GM21447 (cell line): ENCODE measurements at regions not wholly inside any gene's neighbourhood (a gene's known extent, or its start where the extent isn't known, plus 50 kb on each side); places are given as distances from the start of the nearest gene placed in this dataset.
"Not testable (repeated sequence)": the region's sequence is repeated elsewhere in the genome, so short reads cannot be mapped to it uniquely, and the experiment has no call there.

Source experiments
- ATAC-seq: cut with Tn5 transposase; IDR thresholded peaks from one replicate; pipeline ENCODE4 v1.9.1; 2021; ENCODE audit not compliant: unreplicated experiment

DNA sequence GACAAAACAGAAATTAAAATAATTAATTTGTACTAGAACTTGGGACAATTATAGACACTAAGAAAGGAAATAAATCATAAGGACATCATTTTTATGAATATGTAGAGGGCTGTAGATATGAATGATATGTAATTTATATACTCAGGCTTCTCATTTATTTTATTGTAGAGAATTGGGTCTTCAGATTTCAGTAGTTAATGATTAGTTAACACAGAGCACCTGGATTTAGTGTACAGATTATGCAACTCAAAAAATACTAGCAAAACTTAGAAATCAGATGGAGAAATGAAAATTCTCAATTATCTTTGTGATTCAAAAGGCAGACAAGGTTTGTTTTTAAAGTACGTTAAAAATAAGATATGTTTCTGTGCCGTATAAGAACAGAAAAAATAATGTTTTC, 1311.7 kb upstream of the SLC39A10 start:
- no peak for ATAC-seq

DNA sequence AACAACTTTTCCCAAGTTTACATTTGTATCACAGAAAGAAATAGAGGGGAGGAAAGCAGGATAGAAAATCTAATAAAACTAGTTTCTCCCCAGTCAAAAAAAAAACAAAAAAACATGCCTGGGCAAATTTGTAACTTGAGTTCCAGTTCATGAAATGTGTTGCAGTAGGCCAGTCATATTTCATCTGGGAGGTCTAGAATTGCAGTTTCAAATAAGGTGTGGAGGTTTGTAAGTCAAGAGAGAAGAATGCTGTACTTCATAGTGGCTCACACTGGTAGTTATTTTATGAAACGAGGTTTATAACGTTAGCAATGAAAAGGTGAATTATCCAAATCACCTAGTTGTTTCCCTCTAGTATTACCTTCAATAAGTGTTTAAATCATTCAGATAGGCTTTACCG, 1313.9 kb upstream of the SLC39A10 start:
- ATAC-seq: no peak

DNA sequence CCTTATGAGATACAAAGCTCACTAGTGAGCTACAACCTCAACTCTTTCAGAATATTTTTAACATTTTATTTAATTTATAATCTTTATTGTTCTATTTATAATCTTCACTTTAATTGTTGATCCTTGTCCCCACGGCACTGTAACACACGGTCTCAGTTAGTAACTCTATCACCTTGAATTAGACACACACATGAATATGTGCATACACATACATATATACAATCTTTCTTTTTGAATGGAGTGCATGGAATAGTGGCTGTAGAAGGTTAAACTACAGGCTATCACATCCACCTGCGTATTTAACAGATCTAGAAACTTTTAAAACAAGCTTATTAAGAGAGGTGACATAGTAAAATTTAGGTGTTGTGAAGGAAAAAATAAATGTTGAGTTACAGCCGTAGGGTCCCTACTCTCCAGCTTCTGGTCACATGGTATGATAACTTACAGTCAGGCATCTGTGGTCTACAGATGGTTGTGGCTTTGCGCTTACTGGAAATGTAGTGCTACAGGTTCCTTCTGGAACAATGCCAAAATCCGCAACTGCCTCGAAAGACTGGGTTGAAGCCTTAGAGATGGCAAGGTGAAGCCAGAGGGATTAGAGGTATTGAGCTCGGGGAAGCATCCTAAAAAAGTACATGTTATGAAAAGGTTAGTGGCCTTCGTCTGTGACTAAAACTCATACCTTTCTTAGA, 1324.1 kb upstream of the SLC39A10 start:
- no peak for ATAC-seq

DNA sequence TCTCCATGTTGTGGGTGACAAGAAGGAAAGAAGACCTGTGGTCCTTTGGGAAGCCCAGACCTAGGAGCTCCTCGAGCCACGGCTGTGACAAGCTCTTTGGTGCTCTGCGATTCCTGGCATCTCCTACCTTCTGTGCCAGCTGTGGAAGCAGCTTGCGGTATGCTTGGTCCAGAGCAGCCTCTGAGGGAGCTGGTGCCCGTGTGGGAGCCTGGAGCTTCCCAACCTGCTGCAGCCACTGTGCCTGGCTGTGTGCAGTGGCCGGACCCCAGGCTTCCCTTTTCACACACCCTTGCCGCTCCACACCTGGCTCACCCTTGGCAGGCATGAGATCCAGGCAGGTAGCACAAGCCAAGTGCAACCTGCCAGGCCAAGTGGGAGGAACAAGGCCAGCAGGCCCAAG, 1328.6 kb upstream of the SLC39A10 start:
- no peak for ATAC-seq

DNA sequence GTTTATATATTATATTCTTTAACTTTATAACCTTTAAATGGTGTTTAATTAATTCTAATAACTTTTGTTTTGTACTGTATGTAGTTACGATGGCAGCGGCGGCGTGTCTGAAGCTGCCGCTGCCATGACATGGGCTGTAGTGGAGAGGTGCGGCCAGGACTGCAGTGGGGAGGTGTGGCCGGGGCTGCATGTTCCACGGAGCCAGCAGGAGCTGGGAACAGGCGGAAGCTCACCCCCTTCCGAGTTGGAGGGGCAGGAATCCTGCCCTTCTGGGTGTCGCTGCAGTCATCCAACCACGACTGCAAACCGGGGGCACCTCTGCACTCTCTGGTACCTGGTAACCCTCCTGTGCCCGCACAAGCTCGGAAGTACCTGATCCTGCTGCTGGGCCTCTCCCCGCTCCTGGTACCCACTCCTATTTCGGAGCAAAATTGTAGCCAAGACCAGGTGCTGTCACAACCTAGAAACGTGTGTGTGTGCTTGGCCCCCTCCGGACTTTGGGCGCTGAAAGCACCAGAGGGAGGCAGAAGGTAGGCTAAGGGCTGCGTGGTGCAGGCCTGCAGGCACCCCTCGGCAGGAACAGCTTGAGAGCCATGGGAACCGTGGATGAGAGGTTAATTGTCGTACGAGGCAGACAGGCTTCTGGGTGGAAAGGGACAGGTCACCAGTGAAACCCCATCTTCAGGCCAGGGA, 1329.7 kb upstream of the SLC39A10 start:
- no peak for ATAC-seq

DNA sequence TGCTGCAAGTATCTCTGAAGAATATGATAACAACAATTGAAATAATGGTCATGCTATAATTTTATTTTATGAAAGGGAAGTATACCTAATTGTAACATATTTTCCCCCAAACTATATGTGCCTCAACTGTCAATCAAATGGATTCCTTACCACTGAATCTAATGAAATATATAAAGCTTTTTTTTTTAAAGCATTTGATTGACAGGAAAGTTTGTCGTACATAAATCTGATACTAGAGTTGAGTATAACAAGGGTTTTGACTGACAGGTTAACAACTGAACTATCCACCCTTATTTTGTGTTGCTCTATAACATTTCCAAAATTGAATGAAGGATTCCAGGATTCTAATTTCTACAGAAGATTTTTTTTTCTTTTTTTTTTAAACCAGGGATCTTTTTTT, 1333.3 kb upstream of the SLC39A10 start:
- ATAC-seq: no peak

DNA sequence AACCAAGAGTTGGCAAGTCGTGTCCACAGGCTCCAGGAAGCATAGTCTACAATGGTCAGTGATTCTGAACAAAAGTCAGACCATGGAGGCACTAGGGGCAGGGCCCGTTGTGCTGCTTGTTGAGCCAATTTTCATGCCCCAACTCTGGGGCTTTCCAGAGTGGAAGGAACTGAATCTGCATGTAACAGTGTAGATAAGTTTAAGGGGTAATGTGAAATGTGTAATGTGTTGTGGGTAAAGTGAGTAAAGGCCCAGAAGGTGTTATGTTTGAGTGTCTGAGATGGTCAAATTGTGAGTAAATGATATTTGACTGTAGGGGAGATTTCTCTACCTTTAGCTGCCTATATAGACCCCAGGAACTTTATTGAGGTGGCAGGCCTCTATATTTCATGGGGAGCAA, 1336.5 kb upstream of the SLC39A10 start:
- ATAC-seq: no peak

DNA sequence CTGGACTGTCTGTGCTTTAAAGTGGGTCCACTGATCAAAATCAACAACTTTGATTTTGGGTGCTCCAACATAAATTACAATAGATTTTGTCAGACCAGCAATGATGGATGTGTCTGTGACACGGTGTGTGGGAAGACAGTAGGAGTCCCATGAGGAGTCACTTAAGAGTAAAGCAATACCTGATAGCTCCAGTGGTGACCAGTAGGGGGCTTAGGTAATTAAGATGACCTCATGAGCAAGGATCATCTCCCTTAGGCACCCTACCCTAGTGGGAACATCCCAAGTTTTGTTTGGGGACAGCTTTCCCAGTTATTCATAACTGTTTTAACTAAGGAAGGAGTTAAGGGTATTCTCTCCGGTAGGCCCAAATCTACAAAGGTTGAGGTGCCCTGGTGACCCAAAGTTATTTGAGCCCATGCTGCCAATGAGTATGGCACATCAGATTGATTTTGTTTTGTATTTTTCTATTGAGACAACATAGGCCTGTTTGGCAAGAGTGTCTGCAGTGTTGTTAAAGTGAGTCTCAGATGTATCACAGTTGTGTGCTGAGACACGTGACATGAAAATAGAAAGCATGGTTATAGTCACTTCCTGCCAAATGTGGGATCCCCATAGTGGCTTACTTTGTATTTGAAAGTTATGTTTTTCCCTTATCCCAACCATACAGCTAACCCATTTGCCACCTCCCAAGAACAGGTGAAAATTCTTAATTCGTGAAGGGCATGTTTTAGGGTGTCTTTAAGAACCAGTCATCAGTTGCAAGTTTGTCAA, 1337.6 kb upstream of the SLC39A10 start:
- ATAC-seq: no peak

DNA sequence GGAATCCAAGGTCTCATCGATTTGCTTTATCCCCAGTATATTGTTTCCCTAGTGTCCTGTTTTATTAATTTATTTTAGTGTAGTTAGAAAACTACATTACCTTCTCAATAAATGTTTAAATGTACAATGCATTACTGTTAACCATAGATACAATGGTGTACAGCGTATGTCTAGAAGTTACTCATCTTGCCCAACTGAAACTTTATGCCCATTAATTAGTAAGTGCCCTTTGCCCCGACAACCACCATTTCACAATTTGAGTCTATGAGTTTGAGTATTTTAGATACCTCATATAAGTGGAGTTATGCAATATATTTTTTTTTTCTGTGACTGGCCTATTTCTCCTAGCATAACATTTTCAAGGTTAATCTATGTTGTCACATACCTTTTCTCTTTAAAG, 1343.0 kb upstream of the SLC39A10 start:
- no peak for ATAC-seq

DNA sequence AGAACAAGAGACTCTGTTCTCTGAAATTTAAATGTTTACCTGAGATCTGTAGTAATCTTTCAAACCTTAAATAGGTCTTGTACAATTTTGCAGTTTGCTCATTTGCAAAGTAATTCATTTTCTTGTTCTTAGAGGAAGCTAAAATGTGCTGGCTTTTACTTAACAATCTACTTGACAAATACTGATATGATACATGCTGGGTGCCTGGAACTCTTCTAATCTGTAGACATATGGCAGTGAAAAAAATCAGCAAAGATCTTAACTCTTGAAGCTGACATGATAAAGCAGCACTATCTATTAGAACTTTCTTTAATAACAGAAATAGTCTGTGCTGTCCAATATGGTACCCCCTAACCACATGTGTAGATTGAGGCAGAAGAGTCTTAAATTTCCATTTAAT, 1352.8 kb upstream of the SLC39A10 start:
- no peak for ATAC-seq

DNA sequence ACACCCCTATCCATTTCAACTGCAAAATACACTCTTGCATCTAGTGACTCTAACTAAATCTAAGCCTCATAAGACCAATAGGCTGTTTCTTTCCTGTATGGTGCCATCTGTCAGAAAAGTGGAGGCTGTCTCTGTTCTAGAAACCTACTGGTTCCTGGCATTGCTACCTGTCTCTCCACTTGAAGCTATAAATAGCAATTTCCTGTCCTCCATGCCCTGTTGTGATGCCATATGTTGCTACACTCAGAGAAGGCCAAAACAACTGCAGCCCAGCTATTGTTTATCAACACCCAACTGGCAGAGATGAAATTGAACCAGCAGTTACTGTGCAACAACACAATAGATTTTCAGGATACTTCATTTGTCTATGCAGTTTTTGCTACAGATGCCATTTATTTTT, 1355.1 kb upstream of the SLC39A10 start:
- no peak for ATAC-seq

DNA sequence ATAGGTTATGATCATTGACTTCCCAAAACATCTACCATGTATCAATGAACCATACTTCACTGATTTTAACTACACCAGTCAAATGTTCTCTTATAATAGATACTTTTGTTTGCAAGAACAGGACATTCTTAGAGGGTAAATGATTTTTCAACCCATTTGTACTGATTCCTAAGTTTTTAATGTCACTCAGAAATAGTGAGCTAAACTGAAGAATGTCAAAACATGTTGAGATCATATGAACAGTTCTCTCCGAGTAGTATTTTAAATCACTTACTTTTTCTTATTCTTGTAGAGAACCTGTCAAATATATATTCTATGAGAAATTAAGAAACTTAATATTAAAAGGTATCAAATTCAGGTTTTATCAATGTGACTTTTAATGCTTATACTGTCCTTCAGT, 1362.9 kb upstream of the SLC39A10 start:
- no peak for ATAC-seq

DNA sequence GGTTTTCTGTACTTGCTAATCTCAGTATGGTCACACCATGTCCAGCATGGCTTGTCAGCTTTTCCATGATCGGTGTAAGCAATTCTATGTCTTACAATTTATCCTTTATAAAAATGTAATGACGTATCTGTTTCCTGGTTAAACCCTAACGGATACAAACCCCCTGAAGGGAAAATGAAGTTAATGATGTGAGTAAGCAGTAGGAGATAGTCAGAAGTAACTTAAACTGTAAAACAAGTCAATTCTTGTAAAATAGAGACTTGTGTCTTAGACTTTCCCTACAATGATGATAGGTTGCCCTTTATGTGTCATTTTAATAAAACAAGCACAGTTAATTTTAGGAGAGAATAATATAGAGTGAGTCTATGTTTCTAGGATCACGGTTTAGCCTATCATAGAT, 1365.9 kb upstream of the SLC39A10 start:
- no peak for ATAC-seq

DNA sequence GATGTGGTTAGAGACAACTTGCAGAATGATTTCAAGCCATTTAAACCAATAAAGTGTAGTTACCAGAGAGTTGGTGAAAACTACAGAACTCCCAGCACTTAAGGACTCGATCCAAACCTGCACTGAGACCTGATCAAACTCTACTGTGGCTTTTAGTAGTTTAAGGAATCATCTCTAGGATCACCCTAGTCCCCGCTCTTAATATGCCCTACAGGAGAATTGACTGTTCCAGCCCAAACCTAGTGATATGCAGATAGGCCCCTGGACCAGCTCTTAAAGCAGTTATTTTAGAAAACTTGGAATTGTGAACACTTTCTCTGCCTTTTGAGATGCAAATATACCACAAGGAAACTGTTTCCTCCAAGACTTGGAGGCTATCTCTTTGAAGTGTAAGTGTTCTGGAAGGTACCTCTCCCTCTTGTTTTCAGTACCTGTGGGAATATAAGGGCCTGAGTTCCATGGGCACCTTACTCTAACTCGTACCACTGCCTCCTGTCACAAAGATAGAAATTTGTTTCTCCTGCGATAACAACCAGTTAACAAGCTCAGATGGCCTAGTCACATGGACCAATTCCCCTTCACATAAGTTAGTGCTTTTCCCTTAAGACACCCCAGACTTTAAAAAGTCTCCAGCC, 1367.2 kb upstream of the SLC39A10 start:
- no peak for ATAC-seq

DNA sequence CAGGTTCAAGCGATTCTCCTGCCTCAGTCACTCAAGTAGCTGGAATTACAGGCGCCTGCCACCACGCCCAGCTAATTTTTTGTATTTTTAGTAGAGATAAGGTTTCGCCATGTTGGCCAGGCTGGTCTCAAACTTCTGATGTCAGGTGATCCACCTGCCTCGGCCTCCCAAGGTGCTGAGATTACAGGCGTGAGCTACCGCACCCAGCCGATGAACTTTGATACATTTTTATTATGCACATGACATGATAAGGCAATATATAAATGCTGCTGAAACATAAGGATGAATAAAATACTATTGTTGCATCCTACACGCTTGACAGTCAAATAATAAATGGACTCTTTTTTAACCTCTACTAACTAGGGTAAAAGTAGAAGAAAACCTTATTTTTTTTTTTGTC, 1380.4 kb upstream of the SLC39A10 start:
- not testable (repeated sequence) for ATAC-seq

DNA sequence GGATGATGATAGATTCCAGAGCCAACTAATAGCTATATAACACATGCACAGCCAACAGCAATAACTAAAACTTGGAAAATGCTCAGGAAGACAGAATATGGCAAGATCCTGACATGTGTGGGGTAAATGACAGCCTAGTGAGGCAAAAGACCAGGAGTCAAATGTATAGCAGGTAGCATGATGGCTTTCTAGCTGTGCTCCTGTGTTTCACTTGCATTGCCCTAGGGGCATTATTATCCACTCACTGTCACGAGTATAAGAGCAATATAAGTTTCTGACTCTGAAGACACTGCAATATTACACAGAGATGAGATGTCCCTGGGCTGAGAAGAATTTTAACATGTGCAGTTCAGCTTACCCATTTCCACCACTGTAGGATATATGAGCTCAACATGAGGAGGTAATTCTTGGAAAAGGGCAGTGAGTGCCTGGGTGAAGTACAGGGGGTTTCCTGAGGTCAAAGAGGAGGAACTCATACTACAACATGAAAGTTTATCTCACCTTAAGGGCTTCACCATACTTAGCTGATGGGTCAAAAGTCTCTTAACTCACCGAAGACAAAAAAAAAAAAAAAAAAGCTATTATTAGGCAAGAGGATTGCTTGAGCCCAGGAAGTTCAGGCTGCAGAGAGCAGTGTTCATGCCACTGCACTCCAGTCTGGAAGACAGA, 1385.6 kb upstream of the SLC39A10 start:
- no peak for ATAC-seq

DNA sequence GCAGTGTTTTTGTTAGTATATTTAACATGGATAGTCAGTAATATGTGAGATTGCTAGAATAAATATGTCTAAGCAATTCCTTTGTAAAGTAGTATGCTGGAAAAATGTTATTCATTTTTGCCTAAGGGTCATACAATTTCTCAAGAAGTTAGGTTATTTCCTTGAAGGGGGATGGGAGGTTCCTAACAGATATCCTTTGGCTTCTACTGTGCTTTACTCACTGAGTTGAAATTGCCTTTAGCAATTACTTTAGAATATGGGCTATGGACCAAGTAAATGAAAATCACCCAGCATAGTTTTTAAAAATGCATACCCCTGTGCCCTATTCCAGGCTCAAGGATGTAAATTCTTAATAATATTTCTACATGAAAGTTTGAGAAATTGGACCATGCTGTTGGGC, 1386.4 kb upstream of the SLC39A10 start:
- ATAC-seq: no peak

DNA sequence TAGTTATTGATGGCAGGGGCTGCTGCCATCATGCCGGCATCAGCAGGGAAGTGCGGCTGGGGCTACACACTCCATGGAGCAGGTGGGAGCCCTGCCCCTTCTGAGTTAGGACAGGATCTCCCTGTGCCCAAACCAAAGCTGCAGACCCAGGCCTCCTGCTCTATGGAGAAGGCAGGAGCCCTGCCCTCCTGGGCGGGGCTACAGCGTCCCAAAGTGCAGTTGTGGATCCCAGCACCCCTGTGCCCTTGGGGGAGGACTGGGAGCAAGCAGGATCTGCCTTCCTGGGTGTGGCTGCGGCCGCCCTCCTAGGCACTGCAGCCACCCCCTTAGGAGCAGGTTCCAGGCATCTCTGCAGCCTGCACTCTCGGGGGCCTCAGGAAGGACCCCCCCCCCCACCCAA, 1392.4 kb upstream of the SLC39A10 start:
- no peak for ATAC-seq

DNA sequence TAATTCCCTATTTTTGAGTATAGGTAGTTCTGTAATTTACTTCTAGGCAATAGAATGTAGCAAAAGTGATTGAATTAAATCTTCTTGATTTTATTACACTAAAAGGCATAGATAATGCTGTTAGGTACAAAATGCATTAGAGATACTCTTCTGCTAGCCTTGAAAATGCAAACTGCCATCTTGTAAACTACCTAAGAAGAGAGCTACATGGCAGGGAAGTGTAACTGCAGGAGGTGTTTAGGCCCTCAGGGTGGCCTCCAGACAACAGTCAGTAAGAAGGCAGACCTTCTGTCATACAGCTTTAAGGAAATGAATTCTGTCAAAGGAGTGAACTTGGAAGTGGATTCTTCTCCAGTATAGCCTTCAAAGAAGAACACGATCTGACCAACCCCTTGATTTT, 1396.8 kb upstream of the SLC39A10 start:
- no peak for ATAC-seq

DNA sequence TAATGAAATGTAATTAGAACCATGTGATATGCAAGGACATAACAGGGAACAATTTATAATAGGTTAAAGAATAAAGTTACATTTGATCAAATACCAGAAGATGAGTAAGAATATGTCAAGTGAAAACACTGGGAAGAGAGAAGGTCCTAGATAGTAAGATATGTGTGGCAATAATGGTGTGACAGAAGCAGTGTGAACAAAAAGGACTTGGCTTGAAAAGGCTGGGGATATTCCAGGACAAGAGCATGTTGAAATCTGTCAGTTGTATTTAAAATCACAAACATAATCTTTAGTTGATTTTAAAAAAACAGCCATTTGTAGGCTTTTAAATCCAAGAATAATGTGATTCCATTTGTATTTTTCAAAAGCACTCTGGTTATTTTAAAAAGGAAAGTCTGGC, 1399.9 kb upstream of the SLC39A10 start:
- no peak for ATAC-seq
